HG02610 (cell line): ENCODE measurements at regions not wholly inside any gene's neighbourhood (a gene's known extent, or its start where the extent isn't known, plus 50 kb on each side); places are given as distances from the start of the nearest gene placed in this dataset.

Source experiments
- ATAC-seq: cut with Tn5 transposase; IDR thresholded peaks from one replicate; pipeline ENCODE4 v1.9.1; 2021; ENCODE audit warnings: mild to moderate bottlenecking, moderate library complexity; ENCODE audit not compliant: unreplicated experiment

DNA sequence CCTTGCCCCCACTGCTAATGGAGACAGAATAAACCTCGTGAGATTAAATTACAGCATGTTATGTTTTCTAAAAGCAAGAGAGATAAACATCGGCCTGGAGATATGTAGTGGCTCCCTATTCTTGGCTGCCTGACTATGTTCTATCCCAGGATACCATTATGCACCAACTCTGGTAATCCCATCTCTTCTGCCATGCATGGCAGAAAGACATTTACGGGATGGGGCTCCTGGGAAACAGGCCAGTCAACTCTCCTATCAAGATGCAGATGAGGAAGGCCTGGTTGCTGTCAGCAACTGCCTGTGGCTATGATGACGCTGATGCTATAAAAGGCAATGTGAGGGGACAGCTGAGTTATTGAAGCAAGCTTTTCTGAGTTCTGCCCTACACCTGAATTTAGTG is 166.2 kb upstream of the VCX3A start:
- ATAC-seq = no peak

DNA sequence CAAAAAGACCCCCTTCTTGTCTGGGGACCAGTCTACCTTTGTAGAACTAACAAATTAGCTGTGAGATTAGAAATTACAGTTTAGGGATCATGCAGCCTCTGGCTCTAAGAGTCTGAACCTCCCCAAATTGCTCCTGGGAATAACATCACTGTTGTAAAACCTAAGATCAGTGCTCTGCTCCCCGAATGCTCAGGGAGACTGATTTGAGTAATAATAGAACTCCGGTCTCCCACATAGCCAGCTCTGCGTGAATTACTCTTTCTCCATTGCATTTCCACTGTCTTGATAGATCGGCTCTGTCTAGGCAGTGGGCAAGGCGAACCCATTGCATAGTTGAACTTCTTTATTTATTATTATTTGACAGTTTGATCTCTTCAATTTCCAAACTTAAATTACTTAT is 160.8 kb upstream of the VCX3A start:
- no peak for ATAC-seq

DNA sequence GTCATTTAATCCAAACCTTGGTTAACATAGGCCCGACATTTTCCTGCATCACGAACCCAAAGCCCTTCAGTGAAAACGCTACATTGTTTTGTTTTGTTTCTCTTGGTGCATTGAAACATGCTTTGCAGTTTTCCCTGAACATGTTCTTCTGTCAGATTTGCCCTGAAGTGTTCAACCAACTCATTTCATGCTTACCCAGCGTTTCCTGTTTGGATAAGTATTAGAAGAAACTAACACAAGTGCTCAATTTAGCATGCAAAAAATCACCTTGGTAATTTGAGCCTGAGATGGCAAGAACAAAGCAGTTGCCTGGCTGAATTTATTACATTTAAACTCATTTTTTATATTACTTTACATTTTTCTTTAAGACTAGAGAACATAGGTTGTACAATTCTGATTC is 160.1 kb upstream of the VCX3A start:
- no peak for ATAC-seq

DNA sequence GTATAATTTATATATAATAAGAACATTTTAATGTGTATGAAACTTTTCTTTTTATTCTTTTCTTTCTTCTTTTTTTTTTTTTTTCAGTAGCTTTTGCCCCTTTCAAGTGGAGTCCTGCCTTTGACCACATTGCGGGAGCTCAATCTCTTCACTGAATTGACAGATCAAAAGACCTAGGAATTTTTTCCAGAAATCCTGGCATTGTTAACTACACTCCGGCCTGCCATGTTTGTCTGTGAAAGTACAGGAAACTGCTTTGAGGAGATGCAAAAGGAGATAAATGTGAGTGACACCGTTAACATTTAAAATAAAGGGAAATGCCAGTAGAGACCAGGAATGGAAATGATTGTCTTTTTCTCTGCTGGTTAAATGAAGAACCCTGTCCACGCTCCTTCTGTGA is 159.3 kb upstream of the VCX3A start:
- no peak for ATAC-seq

DNA sequence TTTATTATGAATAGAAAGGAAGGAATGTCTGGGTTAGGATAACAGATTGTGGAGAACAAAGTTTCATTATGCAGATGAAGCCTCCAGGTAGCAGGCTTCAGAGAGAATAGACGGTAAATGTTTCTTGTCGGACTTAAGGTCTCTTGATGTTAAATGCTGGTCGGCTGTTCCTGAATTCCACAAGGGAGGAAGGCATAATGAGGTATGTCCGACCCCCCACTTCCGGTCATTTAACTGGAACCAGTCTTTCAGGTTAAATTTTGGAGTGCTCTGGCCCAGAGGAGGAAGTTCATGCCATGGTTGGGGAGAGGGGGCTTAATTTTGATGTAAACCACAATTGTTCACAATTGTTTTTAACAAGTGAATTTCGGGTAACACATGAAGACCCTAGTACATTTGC is 158.1 kb upstream of the VCX3A start:
- no peak for ATAC-seq

DNA sequence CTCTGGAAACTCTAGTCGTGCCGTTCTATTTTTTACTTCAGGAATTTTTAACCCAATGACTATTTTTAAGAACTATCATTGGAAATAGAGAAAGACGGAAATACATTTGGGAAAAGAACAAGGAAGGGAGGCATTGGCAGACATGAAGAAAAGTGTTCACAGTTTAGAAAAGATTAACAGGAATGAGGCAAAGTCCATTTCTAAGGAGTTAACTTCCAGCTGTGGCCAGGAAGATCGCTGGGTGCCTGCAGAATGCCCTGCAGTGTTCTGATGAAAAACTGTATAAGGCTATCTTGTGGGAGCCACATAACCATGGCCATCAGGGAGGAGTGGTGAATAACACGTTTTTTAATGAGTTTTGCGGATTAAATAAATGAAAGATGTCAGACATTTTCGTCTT is 150.6 kb upstream of the VCX3A start:
- ATAC-seq = no peak

DNA sequence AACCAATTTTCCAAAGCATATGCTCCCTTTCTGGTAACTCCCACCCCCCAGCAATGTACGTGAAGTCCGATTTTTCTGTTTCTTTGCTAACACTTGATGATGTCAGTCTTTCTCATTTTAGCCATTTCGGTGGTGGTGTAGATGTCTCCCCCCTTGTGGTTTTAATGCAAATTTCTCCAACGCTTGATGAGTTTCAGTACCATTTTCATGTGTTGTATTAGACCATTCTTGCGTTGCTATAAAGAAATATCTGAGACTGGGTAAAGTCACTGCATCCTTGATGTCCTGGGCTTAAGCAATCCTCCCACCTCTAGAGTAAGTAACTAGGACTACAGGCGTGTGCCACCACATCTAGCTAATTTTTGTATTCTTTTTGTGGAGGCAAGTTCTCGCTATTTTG is 148.4 kb upstream of the VCX3A start:
- no peak for ATAC-seq

DNA sequence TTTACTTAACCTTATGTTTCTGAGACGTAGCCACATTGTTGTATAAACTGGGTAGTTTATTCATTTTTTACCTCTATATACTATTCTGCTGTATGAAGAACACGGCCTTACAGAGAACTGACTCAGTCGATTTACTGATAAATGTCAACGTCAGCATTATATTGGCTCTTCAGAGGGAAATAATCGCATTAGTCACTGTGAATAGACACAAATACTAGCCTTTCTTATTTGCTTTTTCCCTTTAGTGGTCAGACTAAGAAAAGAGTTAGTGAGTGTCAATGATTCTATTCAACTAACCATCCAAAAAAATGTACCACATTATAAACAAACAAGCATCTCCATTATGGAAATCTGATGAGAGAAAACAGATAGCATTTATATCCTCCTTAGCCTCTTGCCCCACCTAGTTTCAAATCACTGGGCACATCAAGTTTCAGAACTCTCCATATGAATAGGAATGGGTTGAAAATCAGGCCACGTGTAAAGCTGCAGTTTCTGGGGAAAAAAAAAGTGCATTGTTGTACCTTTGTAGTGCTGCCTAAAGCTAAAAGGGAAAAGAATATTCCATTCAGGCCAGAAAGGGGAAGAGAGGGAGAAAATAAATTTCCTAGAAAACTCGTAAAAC is 146.7 kb upstream of the VCX3A start:
- ATAC-seq = no peak

DNA sequence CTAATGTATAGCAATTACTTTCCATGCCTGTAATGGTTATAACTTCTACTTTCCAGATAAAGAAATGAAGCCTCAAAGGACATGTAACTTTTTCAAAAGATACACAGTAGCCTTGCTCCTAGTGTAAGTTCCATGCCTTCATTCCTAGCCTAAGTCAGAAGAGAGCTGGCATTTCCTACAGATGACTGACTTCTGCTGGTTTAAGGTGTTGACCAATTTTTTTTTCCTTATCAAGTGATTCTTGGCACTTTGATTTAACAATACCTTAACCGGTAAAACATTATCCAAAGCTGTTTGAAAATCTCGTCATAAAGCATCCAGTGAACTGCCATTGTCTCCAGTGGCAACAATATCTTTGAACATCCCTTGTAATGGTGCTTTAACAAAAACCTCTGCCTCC is 145.1 kb upstream of the VCX3A start:
- ATAC-seq = no peak

DNA sequence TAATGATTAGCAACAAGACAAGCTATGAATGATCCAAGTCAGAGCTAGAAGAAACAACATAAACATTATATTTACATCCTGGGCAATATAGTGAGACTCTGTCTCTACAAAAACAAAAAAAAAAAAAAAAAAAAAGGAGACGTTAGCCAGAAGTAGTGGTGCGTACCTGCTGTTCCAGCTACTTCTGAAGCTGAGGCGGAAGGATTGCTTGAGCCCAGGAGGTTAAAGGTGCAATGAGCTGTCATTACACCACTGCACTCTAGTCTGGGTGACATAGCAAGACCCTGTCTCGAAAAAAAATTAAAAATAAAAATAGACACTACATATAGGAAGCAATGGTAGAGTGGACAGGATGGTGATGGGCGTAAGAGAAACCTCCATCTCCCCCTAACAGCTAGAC is 144.6 kb upstream of the VCX3A start:
- no peak for ATAC-seq

DNA sequence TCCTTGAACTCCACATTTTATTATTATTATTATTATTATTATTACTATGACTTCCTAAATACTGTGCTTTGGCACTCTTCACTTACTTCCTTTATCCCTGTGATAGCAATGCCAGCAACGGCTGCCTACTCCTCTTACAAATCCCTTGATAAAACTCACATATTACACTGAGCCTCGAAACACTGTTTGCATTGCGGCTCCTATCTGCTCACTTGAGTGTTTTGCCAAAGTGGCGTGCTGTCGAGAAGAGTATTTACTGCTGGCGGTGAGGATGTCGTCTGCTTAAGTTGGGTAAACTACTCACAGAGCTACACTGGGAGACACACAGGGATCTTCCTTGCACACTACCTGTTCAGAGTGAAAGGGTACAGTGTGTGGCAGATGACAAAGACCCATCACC is 143.4 kb upstream of the VCX3A start:
- ATAC-seq = no peak

DNA sequence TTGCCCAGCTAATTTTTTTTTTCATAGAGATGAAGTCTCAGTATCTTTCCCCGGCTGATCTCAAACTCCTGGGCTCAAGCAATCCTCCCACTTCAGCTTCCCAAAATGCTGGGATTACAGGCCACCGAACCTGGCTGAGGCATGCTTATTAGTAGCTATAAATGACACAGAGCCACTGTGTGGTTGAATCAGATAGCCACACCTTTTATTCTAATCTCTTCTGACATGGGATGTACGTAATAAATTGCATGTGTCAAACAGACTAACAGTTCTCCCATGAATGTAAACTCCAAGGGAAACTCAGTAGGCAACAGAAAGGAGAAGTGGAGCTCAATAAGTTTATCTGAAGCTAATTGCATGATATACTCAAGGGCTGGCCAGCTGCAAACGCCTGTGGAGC is 139.8 kb upstream of the VCX3A start:
- ATAC-seq = no peak

DNA sequence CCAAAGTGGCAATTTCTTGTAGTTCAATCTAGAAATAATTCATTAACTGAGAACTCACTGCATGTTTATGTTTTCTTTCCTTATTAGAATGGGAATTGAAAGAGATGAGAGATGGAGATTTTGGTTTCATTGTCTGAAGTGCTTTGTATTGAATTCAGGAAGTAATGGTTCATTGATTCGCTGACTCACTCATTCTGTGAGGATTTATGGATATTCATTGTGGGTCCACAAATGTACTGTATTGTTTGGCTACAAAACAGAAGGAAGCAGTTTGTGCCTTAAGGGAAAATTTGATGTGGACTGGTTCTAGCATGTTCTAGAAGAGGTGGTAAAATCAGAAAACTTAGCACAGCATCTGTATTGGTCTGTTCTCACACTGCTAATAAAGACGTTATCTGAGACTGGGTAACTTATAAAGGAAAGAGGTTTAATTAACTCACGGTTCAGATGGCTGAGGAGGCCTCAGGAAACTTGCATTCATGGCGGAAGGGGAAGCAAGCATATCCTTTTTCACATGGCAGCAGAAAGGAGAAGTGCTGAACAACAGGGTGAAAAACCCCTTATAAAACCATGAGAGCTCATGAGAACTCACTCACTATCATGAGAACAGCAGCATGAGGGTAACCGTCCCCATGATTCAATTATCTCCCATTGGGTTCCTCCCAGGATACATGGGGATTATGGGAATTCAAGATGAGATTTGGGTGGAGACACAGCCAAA is 132.3 kb upstream of the VCX3A start:
- no peak for ATAC-seq

DNA sequence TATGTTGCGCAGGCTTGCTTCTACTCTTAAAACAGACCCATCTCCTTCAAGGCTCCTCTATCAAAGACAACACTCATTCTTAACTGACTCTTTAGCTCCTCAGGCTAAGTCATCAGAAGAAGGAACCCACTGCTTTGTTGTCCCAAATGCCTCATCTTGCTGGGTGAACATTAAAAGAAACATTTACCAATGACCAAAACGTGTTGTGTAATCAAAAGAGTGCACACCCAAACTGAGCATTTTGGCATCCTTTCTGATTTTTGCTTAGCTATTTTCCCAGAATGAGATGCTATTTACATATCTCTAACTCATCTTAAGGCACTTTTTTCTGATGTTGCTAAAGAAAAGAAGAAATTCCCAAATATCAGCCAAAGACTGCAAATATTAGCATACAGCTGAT is 131.7 kb upstream of the VCX3A start:
- no peak for ATAC-seq

DNA sequence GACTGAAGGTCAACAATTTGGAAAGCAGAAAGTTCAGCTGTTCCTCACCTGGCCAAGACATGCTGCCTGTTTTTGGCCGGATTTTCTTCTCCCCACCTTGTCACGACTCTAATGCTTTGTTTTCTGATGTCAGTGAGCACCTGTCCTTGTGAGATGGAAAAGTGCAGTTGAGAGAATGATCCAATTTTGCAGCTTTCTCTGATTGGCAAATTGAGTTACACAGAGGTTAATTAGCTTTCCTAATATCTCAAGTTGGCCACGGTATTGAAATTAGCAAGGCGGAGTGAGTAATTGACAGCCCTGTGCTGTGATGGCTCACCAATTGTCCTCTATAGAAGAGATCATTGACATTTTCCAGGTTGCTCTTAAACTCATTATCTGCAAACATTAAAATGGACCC is 126.8 kb upstream of the VCX3A start:
- ATAC-seq = no peak

DNA sequence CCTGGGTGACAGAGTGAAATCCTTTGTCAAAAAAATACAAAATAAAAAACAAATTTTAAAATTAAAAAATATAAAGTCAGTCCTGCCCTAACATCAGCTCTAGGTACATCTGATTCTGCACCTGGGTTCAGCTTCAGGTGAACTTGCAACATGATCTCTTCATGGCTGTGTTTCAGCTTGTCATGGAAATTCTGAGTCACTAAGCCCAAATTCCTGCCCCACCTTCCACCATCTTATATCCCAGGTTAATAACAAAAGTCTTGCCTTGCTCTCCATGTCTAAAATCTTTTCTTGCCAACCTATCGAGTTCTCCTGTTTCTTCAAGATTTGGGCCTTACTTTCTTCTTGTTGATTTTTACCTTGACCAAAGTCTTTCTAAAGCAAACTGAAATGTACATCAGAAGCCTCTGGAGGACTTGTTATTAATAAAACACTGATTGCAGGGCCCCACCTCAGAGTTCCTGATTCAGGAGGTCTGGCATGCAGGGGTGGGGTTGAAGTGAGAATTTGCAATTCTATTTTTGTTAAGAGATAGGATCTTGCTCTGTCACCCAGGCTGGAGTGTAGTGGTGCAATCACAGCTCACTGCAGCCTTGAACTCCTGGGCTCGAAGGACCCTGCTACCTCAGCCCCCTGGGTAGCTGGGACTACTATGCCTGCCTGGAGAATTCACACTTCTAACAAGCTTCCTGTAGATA is 125.8 kb upstream of the VCX3A start:
- no peak for ATAC-seq

DNA sequence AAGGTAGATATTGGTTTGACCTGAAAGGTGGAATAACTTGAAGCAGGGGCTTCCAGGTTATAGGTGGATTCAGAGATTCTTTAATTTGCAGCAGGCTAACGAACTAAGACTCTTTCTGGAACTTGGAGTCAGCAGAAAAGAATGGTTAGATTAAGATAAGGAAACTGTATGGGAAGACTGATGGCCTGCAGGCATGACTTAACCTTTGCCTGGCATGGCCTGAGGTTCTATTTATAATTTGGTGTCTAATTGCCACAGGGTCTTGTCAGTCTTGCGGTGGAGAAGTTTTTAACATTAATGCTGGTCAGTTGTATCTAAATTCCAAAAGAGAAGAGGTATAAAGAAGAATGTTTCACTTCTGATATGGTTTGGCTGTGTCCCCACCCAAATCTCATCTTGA is 110.3 kb upstream of the VCX3A start:
- no peak for ATAC-seq

DNA sequence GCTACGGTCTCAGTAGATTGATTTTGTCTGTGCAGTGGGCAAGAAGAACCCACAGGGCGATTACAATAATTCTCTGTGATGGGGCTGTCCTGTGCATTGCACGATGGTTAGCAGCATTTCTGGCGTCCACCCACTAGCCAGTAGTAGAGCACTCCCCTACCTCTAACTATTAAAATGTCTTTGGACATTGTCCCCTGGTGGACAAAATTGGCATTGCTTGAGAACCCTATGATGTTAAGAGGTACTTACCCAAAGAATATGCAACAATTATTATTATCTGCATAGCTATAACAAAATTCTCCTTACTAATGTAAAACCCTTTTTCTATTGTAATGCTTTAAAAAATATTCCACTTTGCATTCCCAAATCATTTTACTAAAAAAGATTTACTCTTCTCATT is 109.5 kb upstream of the VCX3A start:
- ATAC-seq = no peak

DNA sequence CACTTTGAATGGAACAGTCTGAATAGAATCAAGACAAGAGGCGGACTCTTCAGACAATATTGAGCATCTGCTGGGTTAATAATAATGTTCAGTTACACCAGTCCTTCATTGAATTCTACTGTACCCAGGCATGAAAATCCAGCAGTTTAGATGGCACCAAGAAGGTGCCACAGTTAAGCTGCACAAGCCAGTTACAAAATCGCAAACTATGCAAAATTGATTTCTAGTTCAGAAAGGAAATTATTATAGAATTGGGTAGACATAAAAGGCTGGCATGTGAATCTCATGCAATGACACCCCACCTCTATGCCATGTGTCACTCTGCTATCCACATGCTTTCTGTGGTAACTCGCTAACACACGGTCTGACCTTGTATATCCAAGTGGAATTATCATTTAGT is 105.8 kb upstream of the VCX3A start:
- ATAC-seq = no peak

DNA sequence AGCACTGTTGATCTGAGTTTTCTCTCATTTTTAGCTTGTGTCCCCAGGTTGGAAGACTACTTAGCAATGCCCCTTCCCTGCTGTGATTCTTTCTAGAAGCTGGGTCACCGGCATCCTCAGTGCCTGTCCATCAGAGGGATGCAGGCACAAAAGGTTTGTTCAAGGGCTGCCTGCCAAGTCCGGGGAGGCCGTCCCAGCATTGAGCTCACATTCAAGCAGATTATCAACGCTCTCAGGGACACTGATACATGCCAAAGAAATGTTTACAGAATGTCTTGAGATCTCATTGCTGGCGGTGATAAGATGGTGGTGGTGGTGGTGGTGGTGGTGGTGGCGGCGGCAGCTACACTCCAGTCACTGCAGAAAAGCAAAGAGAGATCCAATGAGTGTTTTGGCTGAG is 79.6 kb upstream of the VCX3A start:
- no peak for ATAC-seq

DNA sequence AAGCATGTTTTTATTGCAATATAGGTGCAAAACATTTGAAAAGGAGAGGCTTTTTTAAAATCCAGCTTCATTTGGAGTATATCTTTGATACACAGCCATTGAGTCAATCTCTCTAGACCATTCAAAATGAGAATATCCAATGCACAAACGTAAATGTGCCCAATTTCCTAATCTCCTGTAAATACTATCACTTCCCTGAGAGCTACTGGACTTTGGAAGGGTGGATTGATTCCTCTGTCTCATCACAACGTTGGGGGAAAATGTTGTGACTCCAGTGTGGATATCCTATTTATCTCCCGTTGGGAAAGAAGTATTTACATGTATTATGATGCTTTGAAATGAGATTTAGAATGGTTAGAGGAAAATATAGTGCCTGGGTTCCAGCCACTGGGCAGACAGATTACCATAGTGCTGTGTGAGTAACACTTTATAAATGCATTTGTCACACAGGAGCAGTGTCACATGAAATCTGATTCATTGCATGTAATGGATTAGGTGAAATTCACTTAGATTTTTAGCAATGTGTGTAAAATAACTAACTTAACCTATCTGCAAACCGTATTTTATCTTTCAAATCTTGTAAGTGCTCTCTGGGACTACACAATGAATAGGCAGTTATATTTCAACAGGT is 64.4 kb upstream of the VCX3A start:
- no peak for ATAC-seq
